SH-SY5Y (cell line): ENCODE measurements at regions not wholly inside any gene's neighbourhood (a gene's known extent, or its start where the extent isn't known, plus 50 kb on each side); places are given as distances from the start of the nearest gene placed in this dataset.

Experiments
- GATA2 ChIP-seq: IDR thresholded peaks from 2 replicates; pipeline ENCODE4 v1.6.1; 2011; ENCODE audit warnings: mild to moderate bottlenecking, low read depth, low read length
- GATA3 ChIP-seq: IDR thresholded peaks from 2 replicates; pipeline ENCODE4 v1.6.1; 2011; ENCODE audit warnings: low read depth, mild to moderate bottlenecking, low read length, moderate library complexity

GRCh38 chr14:54329082-54329695 is 67.6 kb upstream of the CDKN3 start:
- TF ChIP-seq GATA3: no peak
- TF ChIP-seq GATA2: no peak

- TF ChIP-seq GATA2 (no peak), GATA3 (no peak)
Measured at GRCh38 chr14:54330876-54331275, 65.9 kb upstream of the CDKN3 start.

- TF ChIP-seq GATA2 (no peak), GATA3 (no peak)
Measured at GRCh38 chr14:54331516-54331915, 65.3 kb upstream of the CDKN3 start.

- TF ChIP-seq GATA3: no peak
- TF ChIP-seq GATA2: no peak
Measured at GRCh38 chr14:54332490-54332889, 64.3 kb upstream of the CDKN3 start.

GRCh38 chr14:54333511-54333910 is 63.3 kb upstream of the CDKN3 start:
- TF ChIP-seq GATA3 (no peak), GATA2 (no peak)

- TF ChIP-seq GATA3 (no peak), GATA2 (no peak)
Measured at GRCh38 chr14:54335569-54336155, 61.1 kb upstream of the CDKN3 start.

GRCh38 chr14:54337314-54337713 is 59.5 kb upstream of the CDKN3 start:
- TF ChIP-seq GATA2: no peak
- no peak for TF ChIP-seq GATA3

- TF ChIP-seq GATA3 (no peak), GATA2 (no peak)
Measured at GRCh38 chr14:54338696-54339317, 58.0 kb upstream of the CDKN3 start.

- TF ChIP-seq GATA3: no peak
Measured at GRCh38 chr14:54339771-54340170, 57.0 kb upstream of the CDKN3 start.

GRCh38 chr14:54342806-54343205 is 54.0 kb upstream of the CDKN3 start:
- TF ChIP-seq GATA2 (no peak), GATA3 (no peak)

- TF ChIP-seq GATA2: no peak
- no peak for TF ChIP-seq GATA3
Measured at GRCh38 chr14:54343272-54344121, 53.3 kb upstream of the CDKN3 start.

GRCh38 chr14:54344445-54344844 is 52.4 kb upstream of the CDKN3 start:
- TF ChIP-seq GATA3 (no peak), GATA2 (no peak)

GRCh38 chr14:54346257-54346656 is 50.5 kb upstream of the CDKN3 start:
- TF ChIP-seq GATA3 (no peak), GATA2 (no peak)
